SH-SY5Y (cell line): ENCODE measurements at regions not wholly inside any gene's neighbourhood (a gene's known extent, or its start where the extent isn't known, plus 50 kb on each side); places are given as distances from the start of the nearest gene placed in this dataset.

Source experiments
- GATA2 ChIP-seq: IDR thresholded peaks from 2 replicates; pipeline ENCODE4 v1.6.1; 2011; ENCODE audit warnings: mild to moderate bottlenecking, low read depth, low read length
- GATA3 ChIP-seq: IDR thresholded peaks from 2 replicates; pipeline ENCODE4 v1.6.1; 2011; ENCODE audit warnings: low read depth, mild to moderate bottlenecking, low read length, moderate library complexity

DNA sequence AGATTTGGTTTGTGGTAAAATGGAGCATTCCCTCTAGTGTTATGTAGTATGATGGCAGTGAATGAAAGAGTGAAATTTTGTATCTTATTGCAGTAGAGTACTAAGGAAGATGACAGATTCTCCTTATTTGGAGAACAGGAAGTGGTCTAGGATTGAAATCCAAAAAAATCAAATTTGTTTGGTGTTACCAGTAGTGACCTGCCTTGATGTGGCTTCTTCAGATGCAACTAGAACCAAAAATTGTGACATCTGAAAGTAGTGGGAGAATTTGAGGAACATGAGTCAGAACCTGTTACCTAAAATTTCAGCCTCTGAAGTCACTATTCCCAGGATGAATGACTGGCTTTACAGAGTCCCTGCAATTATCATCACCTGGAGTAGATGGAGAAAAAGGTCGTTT is 165.9 kb downstream of the KLF5 start:
- TF ChIP-seq GATA3 (no peak), GATA2 (no peak)
